ENCODE measurements at regions not wholly inside any gene's neighbourhood (a gene's known extent, or its start where the extent isn't known, plus 50 kb on each side); places are given as distances from the start of the nearest gene placed in this dataset.
A peak's percentile ranks its signal among the peaks of the same experiment; 100 is the strongest.

DNA sequence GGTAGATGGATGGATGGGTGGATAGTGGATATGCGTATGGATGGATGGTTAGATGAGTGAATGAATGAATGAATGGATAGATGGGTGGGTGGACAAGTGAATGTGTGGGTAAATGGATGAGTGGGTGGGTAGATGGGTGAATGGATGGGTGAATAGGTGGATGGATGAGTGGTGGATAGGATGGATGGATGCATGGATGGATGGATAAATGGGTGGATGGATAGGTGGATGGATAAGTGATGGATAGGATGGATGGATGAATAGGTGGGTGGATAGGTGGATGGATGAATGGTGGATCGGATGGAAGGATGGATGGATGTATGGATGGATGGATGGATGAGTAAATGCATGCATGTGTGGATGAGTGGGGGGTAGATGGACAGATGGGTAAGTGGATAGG is 169.3 kb downstream of the ACKR3 start:
- Histone ChIP-seq H3K27ac (no peak overlapping the region), H3K4me1 (ENCODE audit: low read depth) (no peaks in the 10 kb centered on the region), H3K9me3 (ENCODE audit: low read depth) (no peaks in the 10 kb centered on the region), H3K4me3 (no peak overlapping the region), H3K27me3 (no peaks in the 10 kb centered on the region), H3K36me3 (no peaks in the 10 kb centered on the region)
- no peak for DNase-seq (ENCODE audit: low read depth in 1 of 2, low spot score in 1 of 2)
- TF ChIP-seq, protein P1, sequence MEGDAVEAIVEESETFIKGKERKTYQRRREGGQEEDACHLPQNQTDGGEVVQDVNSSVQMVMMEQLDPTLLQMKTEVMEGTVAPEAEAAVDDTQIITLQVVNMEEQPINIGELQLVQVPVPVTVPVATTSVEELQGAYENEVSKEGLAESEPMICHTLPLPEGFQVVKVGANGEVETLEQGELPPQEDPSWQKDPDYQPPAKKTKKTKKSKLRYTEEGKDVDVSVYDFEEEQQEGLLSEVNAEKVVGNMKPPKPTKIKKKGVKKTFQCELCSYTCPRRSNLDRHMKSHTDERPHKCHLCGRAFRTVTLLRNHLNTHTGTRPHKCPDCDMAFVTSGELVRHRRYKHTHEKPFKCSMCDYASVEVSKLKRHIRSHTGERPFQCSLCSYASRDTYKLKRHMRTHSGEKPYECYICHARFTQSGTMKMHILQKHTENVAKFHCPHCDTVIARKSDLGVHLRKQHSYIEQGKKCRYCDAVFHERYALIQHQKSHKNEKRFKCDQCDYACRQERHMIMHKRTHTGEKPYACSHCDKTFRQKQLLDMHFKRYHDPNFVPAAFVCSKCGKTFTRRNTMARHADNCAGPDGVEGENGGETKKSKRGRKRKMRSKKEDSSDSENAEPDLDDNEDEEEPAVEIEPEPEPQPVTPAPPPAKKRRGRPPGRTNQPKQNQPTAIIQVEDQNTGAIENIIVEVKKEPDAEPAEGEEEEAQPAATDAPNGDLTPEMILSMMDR (IDR thresholded peaks at IDR 0.05; ENCODE audit: low read depth, low read length): no peak

DNA sequence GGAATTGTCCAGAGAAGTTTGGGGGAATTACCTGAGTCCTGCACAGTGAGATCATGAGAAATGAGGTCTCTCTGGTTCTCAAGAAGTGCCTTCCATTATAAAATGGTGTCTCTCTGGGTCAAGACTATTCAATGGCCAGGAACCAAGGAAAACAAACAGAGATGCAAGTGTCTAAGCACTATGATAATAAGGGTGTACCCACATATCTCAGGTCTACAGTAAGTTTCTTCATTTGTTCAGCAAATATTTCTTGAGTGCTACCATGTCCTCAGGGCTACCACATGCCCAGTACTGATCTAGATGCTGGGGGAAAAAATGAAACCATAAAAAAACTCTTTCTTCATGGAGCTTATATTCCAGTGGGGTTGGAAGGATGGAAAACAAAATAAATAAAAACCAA is 170.0 kb downstream of the ACKR3 start:
- Histone ChIP-seq H3K27me3 (no peaks in the 10 kb centered on the region), H3K4me1 (ENCODE audit: low read depth) (no peaks in the 10 kb centered on the region), H3K9me3 (ENCODE audit: low read depth) (no peaks in the 10 kb centered on the region), H3K27ac (no peak overlapping the region), H3K4me3 (no peak overlapping the region), H3K36me3 (no peaks in the 10 kb centered on the region)
- no peak for DNase-seq (ENCODE audit: low read depth in 1 of 2, low spot score in 1 of 2)
- TF ChIP-seq, protein P1 (IDR thresholded peaks at IDR 0.05; ENCODE audit: low read depth, low read length): no peak

DNA sequence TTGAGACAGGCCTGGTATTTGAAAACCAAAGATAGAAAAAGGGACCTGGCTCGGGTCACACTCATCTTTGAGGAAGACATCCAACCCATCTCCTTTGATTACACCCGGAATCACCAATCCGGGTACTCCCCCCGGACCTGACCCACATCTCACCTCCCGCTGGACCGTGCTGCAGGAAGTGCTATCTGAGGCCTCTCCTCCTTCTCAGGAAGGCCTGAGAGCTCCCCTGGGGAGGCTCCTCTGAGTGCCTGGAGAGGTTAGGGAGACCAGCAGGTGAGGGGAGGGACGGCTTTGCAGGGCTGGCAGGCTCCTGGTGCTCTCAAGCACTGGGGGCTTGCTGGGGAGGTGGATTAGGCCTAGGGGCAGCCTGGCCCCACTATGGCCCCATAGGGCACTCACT is 170.9 kb downstream of the ACKR3 start:
- no peak overlapping the region for H3K27ac ChIP-seq
- H3K9me3 ChIP-seq (ENCODE audit: low read depth): no peaks in the 10 kb centered on the region
- no peaks in the 10 kb centered on the region for H3K36me3 ChIP-seq
- TF ChIP-seq, protein P1 (IDR thresholded peaks at IDR 0.05; ENCODE audit: low read depth, low read length): no peak
- no peaks in the 10 kb centered on the region for H3K27me3 ChIP-seq
- H3K4me3 ChIP-seq: no peak overlapping the region
- no peaks in the 10 kb centered on the region for H3K4me1 ChIP-seq (ENCODE audit: low read depth)
- no peak for DNase-seq (ENCODE audit: low read depth in 1 of 2, low spot score in 1 of 2)

DNA sequence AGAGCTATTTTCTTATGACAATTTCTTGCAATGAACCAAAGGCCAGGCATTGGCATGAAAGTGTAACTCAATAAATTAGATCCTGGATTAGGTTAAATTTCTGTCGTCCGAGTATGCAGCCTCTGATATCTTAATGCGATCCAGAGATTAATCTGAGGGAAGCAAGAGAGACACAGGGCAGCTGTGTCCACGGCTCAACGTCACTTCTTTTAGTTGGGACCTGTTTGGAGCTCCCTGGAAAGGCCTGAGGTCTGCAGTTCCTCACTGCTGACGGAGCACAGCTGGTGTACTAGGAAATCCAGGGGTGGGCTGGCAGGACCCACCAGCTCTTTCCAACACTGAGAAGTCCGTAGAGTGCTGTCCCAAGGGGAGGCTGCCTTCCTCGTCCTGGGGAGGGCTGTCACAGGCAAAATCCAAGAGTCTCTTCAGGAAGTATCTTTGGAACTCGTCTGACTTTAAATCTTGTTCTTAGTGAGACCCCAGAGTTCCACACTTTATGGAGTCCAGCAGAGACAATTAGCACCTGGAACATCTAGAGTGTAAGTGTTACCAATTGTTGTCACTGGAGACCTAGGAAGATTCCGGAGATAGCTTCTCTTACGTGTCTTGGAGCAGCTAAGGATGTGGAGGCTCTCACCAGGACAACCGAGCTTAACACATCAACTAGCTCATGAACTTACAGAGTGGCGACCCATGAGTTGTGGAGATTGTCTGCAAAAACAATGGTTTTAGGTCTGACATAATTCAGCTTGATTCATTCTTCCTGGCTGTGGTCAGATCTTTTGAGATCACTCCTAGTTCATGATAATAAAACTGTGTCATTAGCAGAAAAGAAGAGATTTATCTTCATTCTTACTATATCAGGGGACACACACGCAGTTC is 173.7 kb downstream of the ACKR3 start:
- Histone ChIP-seq H3K9me3 (ENCODE audit: low read depth) (no peaks in the 10 kb centered on the region), H3K4me3 (no peak overlapping the region), H3K36me3 (no peaks in the 10 kb centered on the region), H3K27me3 (no peaks in the 10 kb centered on the region), H3K27ac (no peak overlapping the region), H3K4me1 (ENCODE audit: low read depth) (peaks cover 9% of the 10 kb centered on the region)
- TF ChIP-seq, protein P1 (IDR thresholded peaks at IDR 0.05; ENCODE audit: low read depth, low read length): no peak
- DNase-seq (ENCODE audit: low read depth in 1 of 2, low spot score in 1 of 2): peak in 1 of 2 donors; percentile 93

DNA sequence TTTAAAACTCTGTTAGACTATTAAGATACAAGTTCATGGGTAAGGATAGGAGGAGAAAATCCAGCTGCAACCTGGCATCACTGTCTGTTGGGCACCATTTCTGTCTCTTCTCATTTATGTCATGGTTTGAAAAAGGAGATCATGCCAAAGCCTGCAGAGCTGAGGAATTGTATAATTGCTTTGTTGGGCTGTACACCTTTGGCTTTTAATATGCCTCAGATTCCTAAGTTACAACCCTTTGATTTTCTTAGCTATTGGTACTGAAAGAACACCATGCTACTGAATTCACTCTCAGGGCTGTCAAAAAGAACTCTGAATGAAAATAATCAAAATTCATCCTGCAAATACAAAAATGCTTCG is 174.3 kb downstream of the ACKR3 start:
- no peak overlapping the region for H3K27ac ChIP-seq

More for the DNA sequence above, 174.3 kb downstream of the ACKR3 start:
- DNase-seq (ENCODE audit: low read depth in 1 of 2, low spot score in 1 of 2): no peak
- TF ChIP-seq, protein P1 (IDR thresholded peaks at IDR 0.05; ENCODE audit: low read depth, low read length): no peak
- H3K4me3 ChIP-seq: no peak overlapping the region
- no peaks in the 10 kb centered on the region for H3K27me3 ChIP-seq
- H3K9me3 ChIP-seq (ENCODE audit: low read depth): no peaks in the 10 kb centered on the region
- peaks cover 9% of the 10 kb centered on the region for H3K4me1 ChIP-seq (ENCODE audit: low read depth)
- no peaks in the 10 kb centered on the region for H3K36me3 ChIP-seq
